Loucy (cell line): ENCODE measurements at regions not wholly inside any gene's neighbourhood (a gene's known extent, or its start where the extent isn't known, plus 50 kb on each side); places are given as distances from the start of the nearest gene placed in this dataset.
A peak's percentile ranks its signal among the peaks of the same experiment; 100 is the strongest.
"Not testable (repeated sequence)": the region's sequence is repeated elsewhere in the genome, so short reads cannot be mapped to it uniquely, and the experiment has no call there.

Source experiments
- H2AFZ ChIP-seq: fragments of 200-600 bp; sonication (generic); 2 replicates; pipeline ENCODE4 v1.6.0; 2016; ENCODE audit warnings: antibody characterized with exemption, mild to moderate bottlenecking, low read length, moderate library complexity
- H3F3A ChIP-seq: fragments of 200-600 bp; 2 replicates; pipeline ENCODE4 v1.6.0; 2016; ENCODE audit warnings: antibody characterized with exemption, low read depth, mild to moderate bottlenecking
- H3K27me3 ChIP-seq: fragments of 200-600 bp; sonication (generic); 2 replicates; pipeline ENCODE4 v1.6.1; 2014; ENCODE audit warnings: low read length, mild to moderate bottlenecking; ENCODE audit not compliant: insufficient read depth, poor library complexity, severe bottlenecking
- H3K36me3 ChIP-seq: fragments of 200-600 bp; sonication (generic); 2 replicates; pipeline ENCODE4 v1.6.1; 2016; ENCODE audit warnings: low read length; ENCODE audit not compliant: insufficient read depth
- H3K4me1 ChIP-seq: fragments of 200-600 bp; sonication (generic); 2 replicates; pipeline ENCODE4 v1.5.1; 2014; ENCODE audit warnings: low read length, mild to moderate bottlenecking; ENCODE audit not compliant: insufficient read depth, poor library complexity, severe bottlenecking
- H3K4me2 ChIP-seq: fragments of 200-600 bp; sonication (generic); 2 replicates; pipeline ENCODE4 v1.6.0; 2014; ENCODE audit warnings: antibody characterized with exemption, low read length, low read depth, mild to moderate bottlenecking; ENCODE audit not compliant: poor library complexity, severe bottlenecking
- H3K4me3 ChIP-seq: fragments of 200-600 bp; sonication (generic); 2 replicates; pipeline ENCODE4 v1.5.1; 2014; ENCODE audit warnings: low read length, mild to moderate bottlenecking, mixed read lengths; ENCODE audit not compliant: poor library complexity, severe bottlenecking
- H3K79me2 ChIP-seq: fragments of 200-600 bp; sonication (generic); 2 replicates; pipeline ENCODE4 v1.6.1; 2014; ENCODE audit warnings: low read length; ENCODE audit not compliant: insufficient read depth
- H3K9ac ChIP-seq: fragments of 200-600 bp; sonication (generic); 2 replicates; pipeline ENCODE4 v1.6.0; 2014; ENCODE audit warnings: mild to moderate bottlenecking, low read depth, low read length, moderate library complexity; ENCODE audit not compliant: poor library complexity, severe bottlenecking
- H3K9me2 ChIP-seq: fragments of 200-600 bp; sonication (generic); replicated peaks from 2 replicates; pipeline ENCODE4 v1.6.1; 2016; ENCODE audit warnings: low read depth, low read length, mixed read lengths
- H3K9me3 ChIP-seq: fragments of 200-600 bp; sonication (generic); 2 replicates; pipeline ENCODE4 v1.6.1; 2014; ENCODE audit warnings: mild to moderate bottlenecking, antibody characterized with exemption, low read length, low read depth; ENCODE audit not compliant: insufficient read depth
- H4K20me1 ChIP-seq: fragments of 200-600 bp; sonication (generic); 2 replicates; pipeline ENCODE4 v1.6.0; 2014; ENCODE audit warnings: antibody characterized with exemption, low read length, mild to moderate bottlenecking; ENCODE audit not compliant: insufficient read depth, poor library complexity, severe bottlenecking
- CTCF ChIP-seq: fragments of 200-600 bp; sonication (generic); conservative IDR thresholded peaks from 2 replicates; pipeline ENCODE4 v1.5.1; 2014; ENCODE audit warnings: mild to moderate bottlenecking, antibody characterized with exemption, low read length
- EZH2phosphoT487 ChIP-seq: fragments of 200-600 bp; IDR thresholded peaks from 2 replicates; pipeline ENCODE4 v1.6.1; 2018; ENCODE audit warnings: antibody characterized with exemption, mild to moderate bottlenecking, moderate library complexity, borderline replicate concordance

- H3K36me3 ChIP-seq = no peaks in the 10 kb centered on the region
- no peaks in the 10 kb centered on the region for H3K27me3 ChIP-seq
- peaks cover 25% of the 10 kb centered on the region for H3K4me1 ChIP-seq
- H3K9ac ChIP-seq = peak overlapping the region; percentile 57
- H3K4me2 ChIP-seq = peak overlapping the region; percentile 84
- H3K9me2 ChIP-seq = no peaks in the 10 kb centered on the region
- H3K9me3 ChIP-seq = no peaks in the 10 kb centered on the region
- no peaks in the 10 kb centered on the region for H3K79me2 ChIP-seq
- peak; percentile 82 for TF ChIP-seq CTCF
- no peak for TF ChIP-seq EZH2phosphoT487
- no peaks in the 10 kb centered on the region for H4K20me1 ChIP-seq
- H2AFZ ChIP-seq = peak overlapping the region; percentile 90
- H3K4me3 ChIP-seq = peak overlapping the region; percentile 71
- H3F3A ChIP-seq = no peaks in the 10 kb centered on the region
Observed at GRCh38 chr4:82284858-82285805, 88.7 kb downstream of the HNRNPD start.

GRCh38 chr4:82284475-82284857 lies 89.3 kb downstream of the HNRNPD start:
- H3K36me3 ChIP-seq = no peaks in the 10 kb centered on the region
- peak overlapping the region; percentile 71 for H3K4me3 ChIP-seq
- TF ChIP-seq EZH2phosphoT487 (no peak), CTCF (no peak)
- H3K9me2 ChIP-seq = no peaks in the 10 kb centered on the region
- H3K9ac ChIP-seq = peak overlapping the region; percentile 57
- peak overlapping the region; percentile 84 for H3K4me2 ChIP-seq
- no peaks in the 10 kb centered on the region for H4K20me1 ChIP-seq
- no peaks in the 10 kb centered on the region for H3K27me3 ChIP-seq
- peaks cover 25% of the 10 kb centered on the region for H3K4me1 ChIP-seq
- H3F3A ChIP-seq = no peaks in the 10 kb centered on the region
- no peaks in the 10 kb centered on the region for H3K79me2 ChIP-seq
- no peaks in the 10 kb centered on the region for H3K9me3 ChIP-seq
- H2AFZ ChIP-seq = peak overlapping the region; percentile 87

- H3K4me1 ChIP-seq = peaks cover 20% of the 10 kb centered on the region
- 0 out of 2 replicates have a peak overlapping the region, but pooled peaks have one; percentile 35 for H2AFZ ChIP-seq
- no peaks in the 10 kb centered on the region for H3K9me2 ChIP-seq
- no peak for TF ChIP-seq CTCF
- TF ChIP-seq EZH2phosphoT487 = no peak
- no peaks in the 10 kb centered on the region for H3K9me3 ChIP-seq
- no peak overlapping the region for H3K4me3 ChIP-seq
- H3K79me2 ChIP-seq = no peaks in the 10 kb centered on the region
- H3K4me2 ChIP-seq = no peak overlapping the region
- no peaks in the 10 kb centered on the region for H3K27me3 ChIP-seq
- H4K20me1 ChIP-seq = no peaks in the 10 kb centered on the region
- no peaks in the 10 kb centered on the region for H3F3A ChIP-seq
- no peaks in the 10 kb centered on the region for H3K36me3 ChIP-seq
- H3K9ac ChIP-seq = no peak overlapping the region
Observed at GRCh38 chr4:82282875-82283274, 90.9 kb downstream of the HNRNPD start.

GRCh38 chr4:82279550-82279949 lies 94.2 kb downstream of the HNRNPD start:
- H4K20me1 ChIP-seq, H3K9me2 ChIP-seq, H3K4me3 ChIP-seq, H3K9ac ChIP-seq, H3F3A ChIP-seq, H3K79me2 ChIP-seq, H3K27me3 ChIP-seq, H2AFZ ChIP-seq, H3K9me3 ChIP-seq, H3K4me2 ChIP-seq, H3K36me3 ChIP-seq: not testable (repeated sequence)
- peaks cover 16% of the 10 kb centered on the region for H3K4me1 ChIP-seq
